Liver (tissue), 8 donors: ENCODE measurements at regions not wholly inside any gene's neighbourhood (a gene's known extent, or its start where the extent isn't known, plus 50 kb on each side); places are given as distances from the start of the nearest gene placed in this dataset.

Experiments
- DNase-seq: peaks from one replicate; pipeline ENCODE4 v3.0.0-alpha.2; 2017; ENCODE audit warnings: low spot score
- H3K27ac ChIP-seq, 2 donors: one replicate each; pipeline ENCODE4 v1.7.0; 2013; ENCODE audit warnings: inconsistent platforms in 2 of 2, low read length in 2 of 2, control low read depth in 1 of 2, low read depth in 1 of 2, mild to moderate bottlenecking in 1 of 2
- H3K27me3 ChIP-seq, 4 donors: one replicate each; pipeline versions ENCODE4 v1.6.1 to v1.7.0; 2013; ENCODE audit warnings: low read length in 3 of 4, inconsistent platforms in 1 of 4, mild to moderate bottlenecking in 1 of 4, moderate library complexity in 1 of 4; ENCODE audit not compliant: control insufficient read depth in 4 of 4, insufficient read depth in 4 of 4
- H3K36me3 ChIP-seq, 4 donors: one replicate each; pipeline versions ENCODE4 v1.6.1 to v1.7.0; 2013; ENCODE audit warnings: low read length in 3 of 4, mild to moderate bottlenecking in 3 of 4, low read depth in 1 of 4, moderate library complexity in 1 of 4; ENCODE audit not compliant: control insufficient read depth in 4 of 4, insufficient read depth in 3 of 4
- H3K4me1 ChIP-seq, 4 donors: one replicate each; pipeline versions ENCODE4 v1.6.1 to v1.7.0; 2013; ENCODE audit warnings: low read length in 3 of 4, mild to moderate bottlenecking in 3 of 4, moderate library complexity in 1 of 4; ENCODE audit not compliant: control insufficient read depth in 4 of 4, insufficient read depth in 4 of 4
- H3K4me3 ChIP-seq, 3 donors: one replicate each; pipeline versions ENCODE4 v1.6.1 to v1.7.0; 2013; ENCODE audit warnings: low read length in 3 of 3, control low read depth in 1 of 3, low read depth in 1 of 3, mild to moderate bottlenecking in 1 of 3
- H3K9ac ChIP-seq, 2 donors: one replicate each; pipeline ENCODE4 v1.7.0; 2013; ENCODE audit warnings: low read length in 2 of 2, mild to moderate bottlenecking in 2 of 2, moderate library complexity in 2 of 2, control low read depth in 1 of 2, low read depth in 1 of 2
- H3K9me3 ChIP-seq, 4 donors: one replicate each; pipeline versions ENCODE4 v1.6.1 to v1.7.0; 2013; ENCODE audit warnings: low read length in 3 of 4; ENCODE audit not compliant: control insufficient read depth in 4 of 4
- ATF3 ChIP-seq: IDR thresholded peaks from 2 replicates; pipeline ENCODE4 v1.6.1; 2016; ENCODE audit warnings: antibody characterized with exemption
- CTCF ChIP-seq: fragments of 150-350 bp; IDR thresholded peaks from 2 replicates; pipeline ENCODE4 v1.5.1; 2017; ENCODE audit warnings: improper control_type of control experiment, low read depth, low read length; ENCODE audit not compliant: missing input control
- EGR1 ChIP-seq, 2 donors: IDR thresholded peaks; 2 replicates each; pipeline ENCODE4 v1.6.1; 2016 to 2018; ENCODE audit warnings: antibody characterized with exemption in 2 of 2, low read depth in 2 of 2
- FOXA1 ChIP-seq: IDR thresholded peaks from 2 replicates; pipeline ENCODE4 v1.6.1; 2016; ENCODE audit warnings: antibody characterized with exemption
- FOXA2 ChIP-seq: IDR thresholded peaks from 2 replicates; pipeline ENCODE4 v1.6.1; 2016; ENCODE audit warnings: antibody characterized with exemption
- GABPA ChIP-seq, 2 donors: IDR thresholded peaks in 1 of 2; conservative IDR thresholded peaks in 1 of 2; 2 replicates each; pipeline ENCODE4 v1.6.1; 2016; ENCODE audit warnings: antibody characterized with exemption in 2 of 2, mild to moderate bottlenecking in 1 of 2, moderate library complexity in 1 of 2
- HNF4A ChIP-seq, 2 donors: conservative IDR thresholded peaks; 2 replicates each; pipeline ENCODE4 v1.6.1; 2016; ENCODE audit warnings: antibody characterized with exemption in 2 of 2, mild to moderate bottlenecking in 2 of 2
- HNF4G ChIP-seq: IDR thresholded peaks from 2 replicates; pipeline ENCODE4 v1.6.1; 2016; ENCODE audit warnings: antibody characterized with exemption
- NR2F2 ChIP-seq: IDR thresholded peaks from 2 replicates; pipeline ENCODE4 v1.6.1; 2016; ENCODE audit warnings: antibody characterized with exemption
- REST ChIP-seq: IDR thresholded peaks from 2 replicates; pipeline ENCODE4 v1.6.1; 2016; ENCODE audit warnings: antibody characterized with exemption, mild to moderate bottlenecking
- SP1 ChIP-seq: IDR thresholded peaks from 2 replicates; pipeline ENCODE4 v1.6.1; 2018; ENCODE audit warnings: antibody characterized with exemption, mild to moderate bottlenecking
- TAF1 ChIP-seq: conservative IDR thresholded peaks from 2 replicates; pipeline ENCODE4 v1.6.1; 2016; ENCODE audit warnings: antibody characterized with exemption, mild to moderate bottlenecking
- WGBS: extraction: QIAGEN DNeasy Blood & Tissue Kit; methylation state at CpG from one replicate; pipeline ENCODE4 v1.1.7; 2013; 5-methylcytosine and 5-hydroxymethylcytosine counted together
- TF ChIP-seq, protein P1 (sequence below): IDR thresholded peaks from 2 replicates; pipeline ENCODE4 v1.6.1; 2016; ENCODE audit warnings: antibody characterized with exemption
- TF ChIP-seq, protein P2 (sequence below): IDR thresholded peaks from 2 replicates; pipeline ENCODE4 v1.6.1; 2016; ENCODE audit warnings: antibody characterized with exemption
- donor health status: healthy.
- donor health status: healthy.
- donor health status: healthy.
- donor health status: healthy.
- donor health status: healthy.

DNA sequence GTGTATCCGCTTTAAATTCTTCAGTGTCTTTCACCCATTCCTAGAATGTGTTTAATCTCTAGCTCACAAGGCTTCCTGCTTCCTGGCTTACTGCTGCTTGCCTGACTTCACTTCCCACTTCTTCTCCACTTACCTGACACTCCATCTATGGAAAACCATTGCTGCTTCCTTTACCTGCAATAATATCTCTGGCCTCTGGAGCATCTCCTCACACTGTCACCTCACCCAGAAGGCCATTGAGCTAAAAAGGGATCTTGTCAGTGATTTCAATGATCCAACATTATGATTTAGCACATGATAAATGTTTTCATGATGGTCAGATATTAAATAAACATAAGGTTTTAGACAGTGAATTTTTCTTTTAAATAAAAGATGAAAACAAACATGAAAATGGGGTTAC lies 281.1 kb downstream of the MRPS30 start (continued):
- no peak for TF ChIP-seq EGR1 (IDR thresholded peaks at IDR 0.05; ENCODE audit: low read depth in 2 of 2)
- TF ChIP-seq HNF4A (conservative IDR thresholded peaks at IDR 0.05): no peak

DNA sequence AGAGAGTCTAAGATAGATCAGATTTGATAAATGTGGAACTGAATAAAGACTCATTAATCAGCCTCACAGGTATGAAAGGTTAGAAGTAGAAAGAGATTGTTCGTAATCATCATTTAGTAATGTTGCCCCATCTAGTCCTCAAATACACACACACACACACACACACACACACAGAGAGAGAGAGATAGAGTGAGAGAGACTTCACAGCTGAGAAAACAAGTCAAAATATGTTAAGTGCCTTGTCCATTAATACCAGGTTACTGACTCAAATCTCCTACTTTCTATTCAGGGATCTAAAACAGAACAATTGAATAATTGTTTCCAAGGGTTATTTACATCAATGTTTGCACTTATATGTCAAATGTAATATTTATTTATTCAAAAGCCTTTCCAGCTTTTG lies 284.6 kb downstream of the MRPS30 start:
- no peak overlapping the region for H3K9ac ChIP-seq
- no peak overlapping the region for H3K27ac ChIP-seq
- no peaks in the 10 kb centered on the region for H3K4me1 ChIP-seq
- no peaks in the 10 kb centered on the region for H3K9me3 ChIP-seq
- H3K4me3 ChIP-seq: no peak overlapping the region
- no peaks in the 10 kb centered on the region for H3K27me3 ChIP-seq
- H3K36me3 ChIP-seq: no peaks in the 10 kb centered on the region
- WGBS: 83% methylated on average over 1 of the region's 1 CpG
- TF ChIP-seq ATF3 (no peak), REST (no peak)
- TF ChIP-seq, protein P1, sequence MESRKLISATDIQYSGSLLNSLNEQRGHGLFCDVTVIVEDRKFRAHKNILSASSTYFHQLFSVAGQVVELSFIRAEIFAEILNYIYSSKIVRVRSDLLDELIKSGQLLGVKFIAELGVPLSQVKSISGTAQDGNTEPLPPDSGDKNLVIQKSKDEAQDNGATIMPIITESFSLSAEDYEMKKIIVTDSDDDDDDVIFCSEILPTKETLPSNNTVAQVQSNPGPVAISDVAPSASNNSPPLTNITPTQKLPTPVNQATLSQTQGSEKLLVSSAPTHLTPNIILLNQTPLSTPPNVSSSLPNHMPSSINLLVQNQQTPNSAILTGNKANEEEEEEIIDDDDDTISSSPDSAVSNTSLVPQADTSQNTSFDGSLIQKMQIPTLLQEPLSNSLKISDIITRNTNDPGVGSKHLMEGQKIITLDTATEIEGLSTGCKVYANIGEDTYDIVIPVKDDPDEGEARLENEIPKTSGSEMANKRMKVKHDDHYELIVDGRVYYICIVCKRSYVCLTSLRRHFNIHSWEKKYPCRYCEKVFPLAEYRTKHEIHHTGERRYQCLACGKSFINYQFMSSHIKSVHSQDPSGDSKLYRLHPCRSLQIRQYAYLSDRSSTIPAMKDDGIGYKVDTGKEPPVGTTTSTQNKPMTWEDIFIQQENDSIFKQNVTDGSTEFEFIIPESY: no peak
- DNase-seq: no peak

DNA sequence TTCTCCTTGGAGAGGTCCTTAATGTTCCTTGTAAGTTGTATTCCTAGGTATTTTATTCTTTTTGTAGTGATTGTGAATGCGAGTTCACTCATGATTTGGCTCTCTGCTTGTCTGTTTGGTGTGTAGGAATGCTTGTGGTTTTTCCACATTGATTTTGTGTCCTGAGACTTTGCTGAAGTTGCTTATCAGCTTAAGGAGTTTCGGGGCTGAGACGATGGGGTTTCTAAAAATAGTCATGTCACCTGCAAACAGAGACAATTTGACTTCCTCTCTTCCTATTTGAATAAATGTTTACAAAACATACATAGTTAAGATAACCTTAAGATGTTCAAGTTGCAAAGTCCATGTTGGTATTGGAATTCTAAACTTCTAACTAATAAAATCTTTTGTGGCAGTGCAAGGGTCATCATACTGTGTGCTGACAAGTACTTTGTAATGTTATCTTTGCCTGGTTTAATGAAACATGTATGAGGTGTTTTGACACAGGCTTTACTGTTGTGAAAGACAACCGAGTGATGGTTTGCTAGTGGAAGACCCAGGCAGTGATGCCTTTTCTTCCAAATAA lies 286.2 kb downstream of the MRPS30 start:
- Histone ChIP-seq H3K4me3 (no peak overlapping the region), H3K36me3 (no peaks in the 10 kb centered on the region), H3K27ac (no peak overlapping the region), H3K9ac (no peak overlapping the region), H3K27me3 (no peaks in the 10 kb centered on the region), H3K4me1 (no peaks in the 10 kb centered on the region), H3K9me3 (no peaks in the 10 kb centered on the region)
- DNase-seq: no peak
- WGBS: 33% methylated on average over 4 of the region's 4 CpGs
- TF ChIP-seq, protein P2, sequence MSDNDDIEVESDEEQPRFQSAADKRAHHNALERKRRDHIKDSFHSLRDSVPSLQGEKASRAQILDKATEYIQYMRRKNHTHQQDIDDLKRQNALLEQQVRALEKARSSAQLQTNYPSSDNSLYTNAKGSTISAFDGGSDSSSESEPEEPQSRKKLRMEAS: no peak
- TF ChIP-seq SP1: no peak
- TF ChIP-seq HNF4A (conservative IDR thresholded peaks at IDR 0.05): no peak
- TF ChIP-seq HNF4G: no peak
- no peak for TF ChIP-seq ATF3
- TF ChIP-seq TAF1: no peak
- no peak for TF ChIP-seq FOXA1
- no peak for TF ChIP-seq NR2F2
- TF ChIP-seq, protein P1: no peak
- TF ChIP-seq REST: no peak
- no peak for TF ChIP-seq EGR1 (IDR thresholded peaks at IDR 0.05; ENCODE audit: low read depth in 2 of 2)
- no peak for TF ChIP-seq CTCF
- TF ChIP-seq GABPA (IDR thresholded peaks at IDR 0.05 in 1 of 2, conservative IDR thresholded peaks at IDR 0.05 in 1 of 2): no peak
- no peak for TF ChIP-seq FOXA2
